Adrenal gland (tissue), 9 donors: ENCODE measurements at regions not wholly inside any gene's neighbourhood (a gene's known extent, or its start where the extent isn't known, plus 50 kb on each side); places are given as distances from the start of the nearest gene placed in this dataset.

Experiments used
- DNase-seq, 7 donors: peaks; one replicate each; pipeline ENCODE4 v3.0.0-alpha.2; 2019 to 2020
- H3K27ac ChIP-seq, 5 donors: fragments of 200-600 bp; sonication (generic) in 4 of 5; 1 replicate in 3 of 5; 2 replicates in 2 of 5; pipeline versions ENCODE4 v1.5.1 to v1.8.0; 2016 to 2020; ENCODE audit warnings: mild to moderate bottlenecking in 1 of 5
- H3K27me3 ChIP-seq: fragments of 200-600 bp; 2 replicates; pipeline ENCODE4 v1.8.0; 2021
- H3K36me3 ChIP-seq, 2 donors: fragments of 200-600 bp; replicated peaks in 1 of 2; 1 replicate in 1 of 2; 2 replicates in 1 of 2; pipeline versions ENCODE4 v1.5.1 to v1.8.0; 2018 to 2022
- H3K4me1 ChIP-seq, 2 donors: fragments of 200-600 bp; replicated peaks in 1 of 2; 1 replicate in 1 of 2; 2 replicates in 1 of 2; pipeline versions ENCODE4 v1.5.1 to v1.8.0; 2018 to 2021
- H3K4me3 ChIP-seq, 4 donors: fragments of 200-600 bp; sonication (generic) in 3 of 4; one replicate each; pipeline ENCODE4 v1.5.1; 2016 to 2018
- H3K9me3 ChIP-seq, 3 donors: fragments of 200-600 bp; sonication (generic) in 1 of 3; replicated peaks in 1 of 3; 1 replicate in 2 of 3; 2 replicates in 1 of 3; pipeline versions ENCODE4 v1.5.1 to v1.8.0; 2016 to 2021
- POLR2A ChIP-seq, 2 donors: fragments of 450-650 bp; IDR thresholded peaks; one replicate each; pipeline ENCODE4 v1.6.1; 2017; ENCODE audit warnings: antibody characterized with exemption in 2 of 2, mild to moderate bottlenecking in 2 of 2, moderate library complexity in 1 of 2
- WGBS, 4 donors: extraction: QIAGEN DNeasy Blood & Tissue Kit in 2 of 4; methylation state at CpG; one replicate each; pipeline versions ENCODE4 v1.1.5 to v1.1.7; 2013 to 2017; 5-methylcytosine and 5-hydroxymethylcytosine counted together
- intact Hi-C, 2 donors: fragments of 100-400 bp; cut with DNase I; formaldehyde crosslinking; loops; one replicate each; pipeline versions ENCODE4 v1.14.1 to v1.15.0; 2022 to 2023
- TF ChIP-seq, protein P1 (sequence below), 6 experiments: fragments of 450-650 bp in 4 of 6; fragments of 200-600 bp in 2 of 6; sonication (generic) in 1 of 6; IDR thresholded peaks; 1 replicate in 5 of 6; 2 replicates in 1 of 6; pipeline versions ENCODE4 v1.5.1 to v1.8.0; 2016 to 2021; ENCODE audit warnings: antibody characterized with exemption in 6 of 6, mild to moderate bottlenecking in 2 of 6, moderate library complexity in 1 of 6
- donor health status: healthy with polysubstance abuse.
- donor health status: Bipolar disorder and iron deficiency.
- donor health status: DM: yes; HTN: yes; CAD: no.
- donor health status: DM: no; HTN: no; CAD: no.
- donor health status: DM: no; HTN: no; CAD: no.

DNA sequence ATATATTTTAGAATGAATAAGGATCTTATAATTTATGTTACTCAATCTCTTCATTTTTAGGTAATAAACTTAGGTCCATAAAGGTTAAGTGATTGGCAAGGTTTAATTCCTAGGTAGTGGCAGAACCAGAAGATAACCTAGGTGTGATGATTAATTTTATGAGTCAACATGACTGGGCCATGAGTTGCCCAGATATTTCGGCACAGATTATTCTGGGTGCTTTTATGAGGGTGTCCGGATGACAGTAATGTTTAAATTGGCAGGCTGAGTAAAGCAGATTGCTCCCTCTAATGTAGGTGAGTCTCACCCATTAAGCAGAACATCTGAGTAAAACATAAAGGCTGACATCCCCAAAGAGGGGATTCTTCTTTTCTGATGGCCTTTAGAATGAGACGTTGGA, 1349.3 kb upstream of the CELF2 start:
- TF ChIP-seq, protein P1, sequence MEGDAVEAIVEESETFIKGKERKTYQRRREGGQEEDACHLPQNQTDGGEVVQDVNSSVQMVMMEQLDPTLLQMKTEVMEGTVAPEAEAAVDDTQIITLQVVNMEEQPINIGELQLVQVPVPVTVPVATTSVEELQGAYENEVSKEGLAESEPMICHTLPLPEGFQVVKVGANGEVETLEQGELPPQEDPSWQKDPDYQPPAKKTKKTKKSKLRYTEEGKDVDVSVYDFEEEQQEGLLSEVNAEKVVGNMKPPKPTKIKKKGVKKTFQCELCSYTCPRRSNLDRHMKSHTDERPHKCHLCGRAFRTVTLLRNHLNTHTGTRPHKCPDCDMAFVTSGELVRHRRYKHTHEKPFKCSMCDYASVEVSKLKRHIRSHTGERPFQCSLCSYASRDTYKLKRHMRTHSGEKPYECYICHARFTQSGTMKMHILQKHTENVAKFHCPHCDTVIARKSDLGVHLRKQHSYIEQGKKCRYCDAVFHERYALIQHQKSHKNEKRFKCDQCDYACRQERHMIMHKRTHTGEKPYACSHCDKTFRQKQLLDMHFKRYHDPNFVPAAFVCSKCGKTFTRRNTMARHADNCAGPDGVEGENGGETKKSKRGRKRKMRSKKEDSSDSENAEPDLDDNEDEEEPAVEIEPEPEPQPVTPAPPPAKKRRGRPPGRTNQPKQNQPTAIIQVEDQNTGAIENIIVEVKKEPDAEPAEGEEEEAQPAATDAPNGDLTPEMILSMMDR (IDR thresholded peaks at IDR 0.05) = no peak
- TF ChIP-seq POLR2A (IDR thresholded peaks at IDR 0.05) = no peak
- H3K27ac ChIP-seq = no peak overlapping the region
- 58 to 85% (median 74%) methylated on average over 3 of the region's 3 CpGs for WGBS, 4 donors
- H3K36me3 ChIP-seq = no peaks in the 10 kb centered on the region
- DNase-seq = no peak
- H3K9me3 ChIP-seq = no peaks in the 10 kb centered on the region
- no peak overlapping the region for H3K4me3 ChIP-seq
- no peaks in the 10 kb centered on the region for H3K4me1 ChIP-seq
- intact Hi-C loops = no loop called here
- H3K27me3 ChIP-seq = peaks cover 5% of the 10 kb centered on the region

DNA sequence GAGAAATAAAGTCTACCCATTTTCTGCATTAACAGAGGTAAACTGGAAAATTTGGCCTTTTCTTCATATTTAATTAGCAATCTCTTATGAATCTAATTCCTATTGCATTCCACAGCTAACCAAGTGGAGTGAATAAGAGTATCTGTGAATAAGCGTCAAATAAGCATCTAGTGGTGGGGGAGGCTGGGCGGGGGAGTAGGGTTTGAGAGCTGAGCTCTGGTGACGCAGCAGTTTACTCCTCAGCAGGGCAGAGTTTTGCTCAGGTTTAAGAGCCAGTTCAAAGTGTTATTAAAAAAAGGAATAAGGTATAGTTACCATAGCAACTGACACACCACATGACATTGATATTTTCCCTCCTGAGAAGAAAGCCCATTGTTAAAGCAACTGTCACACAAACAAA, 1346.8 kb upstream of the CELF2 start:
- no peaks in the 10 kb centered on the region for H3K4me1 ChIP-seq
- H3K27me3 ChIP-seq = peaks cover 5% of the 10 kb centered on the region
- H3K27ac ChIP-seq = no peak overlapping the region
- WGBS, 4 donors = 84 to 91% (median 88%) methylated on average over 3 of the region's 3 CpGs
- intact Hi-C loops = no loop called here
- no peak overlapping the region for H3K4me3 ChIP-seq
- H3K9me3 ChIP-seq = no peaks in the 10 kb centered on the region
- H3K36me3 ChIP-seq = no peaks in the 10 kb centered on the region
- DNase-seq = no peak
- no peak for TF ChIP-seq POLR2A (IDR thresholded peaks at IDR 0.05)
- TF ChIP-seq, protein P1 (IDR thresholded peaks at IDR 0.05) = no peak

DNA sequence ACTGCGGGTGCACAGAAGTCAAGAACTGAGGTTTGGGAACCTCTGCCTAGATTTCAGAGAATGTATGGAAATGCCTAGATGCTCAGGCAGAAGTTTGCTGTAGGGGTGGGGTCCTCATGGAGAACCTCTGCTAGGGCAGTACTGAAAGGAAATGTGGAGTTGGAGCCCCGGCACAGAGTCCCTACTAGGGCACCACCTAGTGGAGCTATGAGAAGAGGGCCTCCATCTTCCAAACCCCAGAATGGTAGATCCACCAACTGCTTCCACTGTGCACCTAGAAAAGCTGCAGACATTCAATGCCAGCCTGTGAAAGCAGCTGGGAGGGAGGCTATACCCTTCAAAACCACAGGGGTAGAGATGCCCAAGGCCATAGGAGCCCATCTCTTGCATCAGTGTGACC, 1336.0 kb upstream of the CELF2 start:
- 89 to 90% (median 89%) methylated on average over 2 of the region's 2 CpGs for WGBS, 4 donors
- Histone ChIP-seq H3K4me3 (no peak overlapping the region), H3K36me3 (no peaks in the 10 kb centered on the region), H3K27me3 (no peaks in the 10 kb centered on the region), H3K4me1 (no peaks in the 10 kb centered on the region), H3K27ac (no peak overlapping the region), H3K9me3 (no peaks in the 10 kb centered on the region)
- TF ChIP-seq, protein P1 (IDR thresholded peaks at IDR 0.05) = no peak
- TF ChIP-seq POLR2A (IDR thresholded peaks at IDR 0.05) = no peak
- intact Hi-C loops = no loop called here
- DNase-seq = no peak

DNA sequence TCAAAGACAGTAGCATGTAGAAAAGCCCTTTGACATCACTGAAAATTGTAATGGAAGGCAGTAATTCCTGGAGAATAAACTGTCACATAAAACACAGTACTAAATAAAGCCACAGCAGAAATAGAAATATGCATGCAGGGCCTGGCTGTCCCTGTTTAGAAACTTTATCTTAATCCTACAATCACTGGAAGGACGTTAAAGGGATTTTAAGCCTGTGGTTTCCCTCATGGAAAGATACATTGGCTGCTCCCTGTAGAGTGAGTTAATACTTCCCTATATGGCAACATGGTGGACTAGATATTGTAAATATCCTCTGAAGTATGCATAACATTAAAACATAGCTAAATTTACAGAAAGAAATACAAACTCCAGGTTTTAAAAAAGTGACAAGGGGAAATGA, 1334.9 kb upstream of the CELF2 start:
- H3K4me3 ChIP-seq = no peak overlapping the region
- intact Hi-C loops = no loop called here

More for the DNA sequence above, 1334.9 kb upstream of the CELF2 start:
- DNase-seq = no peak
- TF ChIP-seq, protein P1 (IDR thresholded peaks at IDR 0.05) = no peak
- TF ChIP-seq POLR2A (IDR thresholded peaks at IDR 0.05) = no peak
- no peaks in the 10 kb centered on the region for H3K4me1 ChIP-seq
- no peaks in the 10 kb centered on the region for H3K9me3 ChIP-seq
- 25 to 56% (median 48%) methylated on average over 1 of the region's 1 CpG for WGBS, 4 donors
- H3K27me3 ChIP-seq = no peaks in the 10 kb centered on the region
- no peak overlapping the region for H3K27ac ChIP-seq
- H3K36me3 ChIP-seq = no peaks in the 10 kb centered on the region
